A549 (cell line): ENCODE measurements at regions not wholly inside any gene's neighbourhood (a gene's known extent, or its start where the extent isn't known, plus 50 kb on each side); places are given as distances from the start of the nearest gene placed in this dataset.
"Not testable (repeated sequence)": the region's sequence is repeated elsewhere in the genome, so short reads cannot be mapped to it uniquely, and the experiment has no call there.

Source experiments
- ATAC-seq, 2 experiments: fragments of 200-7000 bp in 1 of 2; fragments of >200 bp in 1 of 2; cut with Nextera tagmentation in 1 of 2; cut with Tn5 transposase in 1 of 2; 3 replicates each; pipeline versions ENCODE4 v1.8.0 to v1.9.1; 2018 to 2020; ENCODE audit warnings: mild to moderate bottlenecking in 1 of 2, moderate library complexity in 1 of 2
- CTCF ChIA-PET: fragments of 300-600 bp; sonication (Branson Sonifier 250); formaldehyde crosslinking; extraction: SDS; loops from one replicate; lab custom pipeline; 2021; ENCODE audit warnings: antibody characterized with exemption, inconsistent platforms; lab: Yijun Ruan, JAX
- POLR2A ChIA-PET: fragments of 350-600 bp; formaldehyde crosslinking; extraction: SDS; loops from one replicate; lab custom pipeline; 2021; ENCODE audit warnings: antibody characterized with exemption, inconsistent platforms; lab: Yijun Ruan, JAX
- DNase-seq, 2 experiments: peaks; one replicate each; pipeline versions ENCODE4 v3.0.0 to v3.0.0-alpha.2; 2011 to 2016; ENCODE audit warnings: low read depth in 1 of 2, low spot score in 1 of 2
- FAIRE-seq: peaks from 2 replicates; lab custom pipeline; 2011; peaks lifted over from hg19 to GRCh38; lab: Jason Lieb, UNC
- H3K27ac ChIP-seq, 2 experiments: fragments of >200 bp; sonication (Bioruptor Twin); formaldehyde crosslinking; 3 replicates each; pipeline ENCODE4 v1.5.1; 2016 to 2017
- H3K4me1 ChIP-seq: fragments of >200 bp; sonication (Bioruptor Twin); formaldehyde crosslinking; 3 replicates; pipeline ENCODE4 v1.6.1; 2016
- H3K4me2 ChIP-seq: fragments of >200 bp; sonication (Bioruptor Twin); formaldehyde crosslinking; 3 replicates; pipeline ENCODE4 v1.6.1; 2016
- H3K4me3 ChIP-seq: fragments of >200 bp; sonication (Bioruptor Twin); formaldehyde crosslinking; 3 replicates; pipeline ENCODE4 v1.5.1; 2016
- H3K9me3 ChIP-seq: fragments of >200 bp; sonication (Bioruptor Twin); formaldehyde crosslinking; 3 replicates; pipeline ENCODE4 v1.6.1; 2016
- BHLHE40 ChIP-seq: IDR thresholded peaks from 2 replicates; pipeline ENCODE4 v1.6.1; 2012; ENCODE audit warnings: low read depth, low read length, inconsistent platforms
- CTCF ChIP-seq: fragments of >200 bp; sonication (Bioruptor Twin); formaldehyde crosslinking; IDR thresholded peaks from 3 replicates; pipeline ENCODE4 v1.5.1; 2016
- EHF ChIP-seq: fragments of 250-450 bp; sonication (Bioruptor Pico); IDR thresholded peaks from 2 replicates; pipeline ENCODE4 v1.5.0; 2020; ENCODE audit warnings: mild to moderate bottlenecking
- EP300 ChIP-seq, 2 experiments: fragments of >200 bp; sonication (Bioruptor Twin); formaldehyde crosslinking; IDR thresholded peaks; 2 replicates in 1 of 2; 3 replicates in 1 of 2; pipeline ENCODE4 v1.6.1; 2016 to 2017
- GATA3 ChIP-seq: IDR thresholded peaks from 2 replicates; pipeline ENCODE4 v1.6.1; 2012; ENCODE audit warnings: borderline replicate concordance
- JUN ChIP-seq, 2 experiments: fragments of >200 bp; sonication (Bioruptor Twin); formaldehyde crosslinking; IDR thresholded peaks; 2 replicates in 1 of 2; 3 replicates in 1 of 2; pipeline ENCODE4 v1.6.1; 2016 to 2017
- JUNB ChIP-seq: fragments of >200 bp; sonication (Bioruptor Twin); formaldehyde crosslinking; IDR thresholded peaks from 2 replicates; pipeline ENCODE4 v1.6.1; 2016
- MAFK ChIP-seq: fragments of 450-650 bp; IDR thresholded peaks from 2 replicates; pipeline ENCODE4 v1.6.1; 2014; ENCODE audit not compliant: partially characterized antibody
- MAX ChIP-seq: IDR thresholded peaks from 2 replicates; pipeline ENCODE4 v1.6.1; 2012
- MYC ChIP-seq: IDR thresholded peaks from 2 replicates; pipeline ENCODE4 v1.6.1; 2012; ENCODE audit warnings: mild to moderate bottlenecking, inconsistent platforms, low read length, improper control_type of control experiment, borderline replicate concordance
- NFE2L2 ChIP-seq: fragments of 150-350 bp; conservative IDR thresholded peaks from 2 replicates; pipeline ENCODE4 v1.6.1; 2014; ENCODE audit warnings: low read length
- NPAS2 ChIP-seq: fragments of 250-450 bp; sonication (Bioruptor Pico); IDR thresholded peaks from 2 replicates; pipeline ENCODE4 v1.8.0; 2022; ENCODE audit warnings: mild to moderate bottlenecking, moderate library complexity, borderline replicate concordance
- NR3C1 ChIP-seq: fragments of >200 bp; sonication (Bioruptor Twin); formaldehyde crosslinking; IDR thresholded peaks from 3 replicates; pipeline ENCODE4 v1.6.1; 2017
- PHF8 ChIP-seq: fragments of 200-600 bp; sonication (generic); IDR thresholded peaks from 2 replicates; pipeline ENCODE4 v1.6.1; 2016; ENCODE audit warnings: low read depth, mild to moderate bottlenecking, antibody characterized with exemption, moderate library complexity, borderline replicate concordance
- RAD21 ChIP-seq, 2 experiments: fragments of >200 bp in 1 of 2; sonication (Bioruptor Twin) in 1 of 2; formaldehyde crosslinking in 1 of 2; IDR thresholded peaks in 1 of 2; conservative IDR thresholded peaks in 1 of 2; 2 replicates in 1 of 2; 3 replicates in 1 of 2; pipeline ENCODE4 v1.6.1; 2012 to 2018; ENCODE audit warnings: inconsistent platforms in 1 of 2
- REST ChIP-seq: fragments of 200-600 bp; sonication (generic); IDR thresholded peaks from 2 replicates; pipeline ENCODE4 v1.6.1; 2016; ENCODE audit warnings: antibody characterized with exemption, mild to moderate bottlenecking, moderate library complexity
- RFX5 ChIP-seq: fragments of 450-650 bp; IDR thresholded peaks from 2 replicates; pipeline ENCODE4 v1.7.1; 2014; ENCODE audit warnings: antibody characterized with exemption, mild to moderate bottlenecking, moderate library complexity
- SREBF2 ChIP-seq: fragments of 450-650 bp; IDR thresholded peaks from 2 replicates; pipeline ENCODE4 v1.6.1; 2014; ENCODE audit warnings: mild to moderate bottlenecking, moderate library complexity
- TFCP2L1 ChIP-seq: fragments of 250-450 bp; sonication (Bioruptor Pico); IDR thresholded peaks from 2 replicates; pipeline ENCODE4 v1.5.0; 2021; ENCODE audit warnings: mild to moderate bottlenecking
- WGBS: methylation state at CpG from one replicate; pipeline ENCODE4 v1.1.6; 2017; ENCODE audit errors: missing lambda C conversion rate; 5-methylcytosine and 5-hydroxymethylcytosine counted together
- TF ChIP-seq, protein P1 (sequence below): IDR thresholded peaks from 2 replicates; pipeline ENCODE4 v1.6.1; 2012
- TF ChIP-seq, protein P2 (sequence below): fragments of 250-450 bp; sonication (Bioruptor Pico); IDR thresholded peaks from 2 replicates; pipeline ENCODE4 v1.5.0; 2021; ENCODE audit warnings: mild to moderate bottlenecking, moderate library complexity, borderline replicate concordance

GRCh38 chr1:212173567-212173966, 111.6 kb upstream of the PPP2R5A start:
- POLR2A ChIA-PET = no interaction called here
- no peaks in the 10 kb centered on the region for H3K4me1 ChIP-seq
- no peak overlapping the region for H3K27ac ChIP-seq
- WGBS = 97% methylated on average over 3 of the region's 3 CpGs
- no peak overlapping the region for H3K4me3 ChIP-seq
- H3K9me3 ChIP-seq = no peaks in the 10 kb centered on the region
- CTCF ChIA-PET = interaction anchor here (1.1 kb wide), 1 partner anchor 9 kb away, joined by 3 read pairs; no protein-coding TSS in a partner anchor
- no peak for DNase-seq
- ATAC-seq = no peak
- no peak for FAIRE-seq
- H3K4me2 ChIP-seq = no peak overlapping the region
- TF ChIP-seq EHF (CRISPR knock-in tag) (no peak), PHF8 (no peak), NR3C1 (no peak), RAD21 (conservative IDR thresholded peaks at IDR 0.05 in 1 of 2, IDR thresholded peaks at IDR 0.05 in 1 of 2) (no peak), TFCP2L1 (CRISPR knock-in tag) (no peak), BHLHE40 (no peak), MAX (no peak), CTCF (no peak), JUN (IDR thresholded peaks at IDR 0.05) (no peak), NPAS2 (no peak), JUNB (no peak), GATA3 (no peak), MAFK (no peak), REST (no peak), EP300 (IDR thresholded peaks at IDR 0.05) (no peak), SREBF2 (no peak)
- TF ChIP-seq, protein P1, sequence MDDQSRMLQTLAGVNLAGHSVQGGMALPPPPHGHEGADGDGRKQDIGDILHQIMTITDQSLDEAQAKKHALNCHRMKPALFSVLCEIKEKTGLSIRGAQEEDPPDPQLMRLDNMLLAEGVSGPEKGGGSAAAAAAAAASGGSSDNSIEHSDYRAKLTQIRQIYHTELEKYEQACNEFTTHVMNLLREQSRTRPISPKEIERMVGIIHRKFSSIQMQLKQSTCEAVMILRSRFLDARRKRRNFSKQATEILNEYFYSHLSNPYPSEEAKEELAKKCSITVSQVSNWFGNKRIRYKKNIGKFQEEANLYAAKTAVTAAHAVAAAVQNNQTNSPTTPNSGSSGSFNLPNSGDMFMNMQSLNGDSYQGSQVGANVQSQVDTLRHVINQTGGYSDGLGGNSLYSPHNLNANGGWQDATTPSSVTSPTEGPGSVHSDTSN = no peak

DNA sequence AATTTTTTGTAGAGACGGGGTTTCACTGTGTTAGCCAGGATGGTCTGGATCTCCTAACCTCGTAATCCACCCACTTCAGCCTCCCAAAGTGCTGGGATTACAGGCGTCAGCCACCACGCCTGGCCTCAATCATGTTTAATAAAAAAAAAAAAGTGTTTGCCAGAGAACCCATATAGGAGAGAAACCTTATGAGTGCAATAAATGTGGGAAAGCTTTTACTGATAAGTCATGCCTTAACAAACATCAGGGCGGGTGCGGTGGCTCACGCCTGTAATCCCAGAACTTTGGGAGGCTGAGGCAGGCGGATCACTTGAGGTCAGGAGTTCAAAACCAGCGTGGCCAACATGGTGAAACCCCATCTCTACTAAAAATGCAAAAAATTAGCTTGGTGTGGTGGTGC, 110.9 kb upstream of the PPP2R5A start:
- H3K9me3 ChIP-seq, H3K27ac ChIP-seq, H3K4me3 ChIP-seq, H3K4me1 ChIP-seq, POLR2A ChIA-PET, H3K4me2 ChIP-seq, FAIRE-seq, ATAC-seq, DNase-seq: not testable (repeated sequence)
- CTCF ChIA-PET = interaction anchor here (1.1 kb wide), 1 partner anchor 8 kb away, joined by 3 read pairs; no protein-coding TSS in a partner anchor
- 72% methylated on average over 9 of the region's 9 CpGs for WGBS

DNA sequence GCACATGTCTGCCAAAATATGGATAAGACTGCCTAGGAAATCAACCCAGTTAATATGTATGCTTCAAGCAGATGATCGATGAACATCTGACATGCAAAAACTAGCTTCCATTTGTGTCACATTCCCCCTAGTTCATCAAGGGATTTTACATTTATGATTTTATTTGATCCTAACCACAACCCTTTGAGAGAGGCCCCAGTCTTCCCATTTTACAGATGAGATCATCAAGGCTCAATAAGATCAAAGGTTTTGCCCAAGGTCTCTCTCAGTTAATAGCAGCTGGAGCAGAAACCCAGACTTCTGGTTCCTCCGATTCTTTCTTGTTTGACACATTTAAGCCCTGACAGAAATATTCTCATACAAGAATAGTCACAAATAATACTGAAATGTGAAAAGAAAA, 107.7 kb upstream of the PPP2R5A start:
- H3K4me2 ChIP-seq = no peak overlapping the region
- H3K27ac ChIP-seq = no peak overlapping the region
- ATAC-seq = no peak
- no peak overlapping the region for H3K4me3 ChIP-seq
- ChIA-PET CTCF (no interaction called here), POLR2A (interaction anchor here (0.6 kb wide), 1 partner anchor 263 kb away, joined by 6 read pairs; no protein-coding TSS in a partner anchor)
- no peaks in the 10 kb centered on the region for H3K9me3 ChIP-seq
- no peak for DNase-seq
- peaks cover 7% of the 10 kb centered on the region; the same call in 1 of the 3 replicates for H3K4me1 ChIP-seq
- 96% methylated on average over 2 of the region's 2 CpGs for WGBS
- FAIRE-seq = no peak
- no peak for TF ChIP-seq PHF8
- no peak for TF ChIP-seq RFX5
- TF ChIP-seq CTCF = no peak
- no peak for TF ChIP-seq MYC
- TF ChIP-seq, protein P2, sequence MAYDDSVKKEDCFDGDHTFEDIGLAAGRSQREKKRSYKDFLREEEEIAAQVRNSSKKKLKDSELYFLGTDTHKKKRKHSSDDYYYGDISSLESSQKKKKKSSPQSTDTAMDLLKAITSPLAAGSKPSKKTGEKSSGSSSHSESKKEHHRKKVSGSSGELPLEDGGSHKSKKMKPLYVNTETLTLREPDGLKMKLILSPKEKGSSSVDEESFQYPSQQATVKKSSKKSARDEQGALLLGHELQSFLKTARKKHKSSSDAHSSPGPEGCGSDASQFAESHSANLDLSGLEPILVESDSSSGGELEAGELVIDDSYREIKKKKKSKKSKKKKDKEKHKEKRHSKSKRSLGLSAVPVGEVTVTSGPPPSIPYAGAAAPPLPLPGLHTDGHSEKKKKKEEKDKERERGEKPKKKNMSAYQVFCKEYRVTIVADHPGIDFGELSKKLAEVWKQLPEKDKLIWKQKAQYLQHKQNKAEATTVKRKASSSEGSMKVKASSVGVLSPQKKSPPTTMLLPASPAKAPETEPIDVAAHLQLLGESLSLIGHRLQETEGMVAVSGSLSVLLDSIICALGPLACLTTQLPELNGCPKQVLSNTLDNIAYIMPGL (CRISPR knock-in tag) = no peak
- TF ChIP-seq NFE2L2 = no peak
- TF ChIP-seq NPAS2 = no peak
- no peak for TF ChIP-seq RAD21 (conservative IDR thresholded peaks at IDR 0.05 in 1 of 2, IDR thresholded peaks at IDR 0.05 in 1 of 2)
- no peak for TF ChIP-seq MAX
